A549 (cell line): ENCODE measurements at regions not wholly inside any gene's neighbourhood (a gene's known extent, or its start where the extent isn't known, plus 50 kb on each side); places are given as distances from the start of the nearest gene placed in this dataset.

ENCODE experiments used
- NR3C1 ChIP-seq: fragments of >200 bp; sonication (Bioruptor Twin); formaldehyde crosslinking; IDR thresholded peaks from 3 replicates; pipeline ENCODE4 v1.6.1; 2017
- TF ChIP-seq, protein P1 (sequence below): fragments of 200-600 bp; sonication (generic); IDR thresholded peaks from 2 replicates; pipeline ENCODE4 v1.6.1; 2016; ENCODE audit warnings: antibody characterized with exemption, mild to moderate bottlenecking, moderate library complexity
- TF ChIP-seq, protein P2 (sequence below): fragments of >200 bp; sonication (Bioruptor Twin); formaldehyde crosslinking; IDR thresholded peaks from 3 replicates; pipeline ENCODE4 v1.5.1; 2016

DNA sequence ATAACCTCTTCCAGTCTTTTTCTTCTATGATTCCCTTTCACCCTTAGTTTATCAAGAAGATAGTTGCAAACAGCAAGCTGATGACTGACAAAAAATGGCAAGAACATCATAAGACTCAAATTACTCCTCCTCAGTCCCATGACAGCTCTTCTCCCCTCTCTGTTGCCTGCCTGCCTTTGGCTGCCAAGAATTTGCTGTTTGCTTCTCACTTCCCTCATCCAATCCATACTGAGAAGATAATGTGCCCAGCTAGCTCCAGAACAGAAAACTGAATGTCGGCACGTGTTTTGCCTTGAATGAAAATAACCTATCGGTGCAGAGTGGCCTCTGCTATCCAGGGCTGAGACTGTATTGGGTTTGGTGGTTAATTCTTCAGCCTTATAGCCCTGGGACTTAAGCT lies 192.1 kb downstream of the PPARGC1A start:
- TF ChIP-seq, protein P1, sequence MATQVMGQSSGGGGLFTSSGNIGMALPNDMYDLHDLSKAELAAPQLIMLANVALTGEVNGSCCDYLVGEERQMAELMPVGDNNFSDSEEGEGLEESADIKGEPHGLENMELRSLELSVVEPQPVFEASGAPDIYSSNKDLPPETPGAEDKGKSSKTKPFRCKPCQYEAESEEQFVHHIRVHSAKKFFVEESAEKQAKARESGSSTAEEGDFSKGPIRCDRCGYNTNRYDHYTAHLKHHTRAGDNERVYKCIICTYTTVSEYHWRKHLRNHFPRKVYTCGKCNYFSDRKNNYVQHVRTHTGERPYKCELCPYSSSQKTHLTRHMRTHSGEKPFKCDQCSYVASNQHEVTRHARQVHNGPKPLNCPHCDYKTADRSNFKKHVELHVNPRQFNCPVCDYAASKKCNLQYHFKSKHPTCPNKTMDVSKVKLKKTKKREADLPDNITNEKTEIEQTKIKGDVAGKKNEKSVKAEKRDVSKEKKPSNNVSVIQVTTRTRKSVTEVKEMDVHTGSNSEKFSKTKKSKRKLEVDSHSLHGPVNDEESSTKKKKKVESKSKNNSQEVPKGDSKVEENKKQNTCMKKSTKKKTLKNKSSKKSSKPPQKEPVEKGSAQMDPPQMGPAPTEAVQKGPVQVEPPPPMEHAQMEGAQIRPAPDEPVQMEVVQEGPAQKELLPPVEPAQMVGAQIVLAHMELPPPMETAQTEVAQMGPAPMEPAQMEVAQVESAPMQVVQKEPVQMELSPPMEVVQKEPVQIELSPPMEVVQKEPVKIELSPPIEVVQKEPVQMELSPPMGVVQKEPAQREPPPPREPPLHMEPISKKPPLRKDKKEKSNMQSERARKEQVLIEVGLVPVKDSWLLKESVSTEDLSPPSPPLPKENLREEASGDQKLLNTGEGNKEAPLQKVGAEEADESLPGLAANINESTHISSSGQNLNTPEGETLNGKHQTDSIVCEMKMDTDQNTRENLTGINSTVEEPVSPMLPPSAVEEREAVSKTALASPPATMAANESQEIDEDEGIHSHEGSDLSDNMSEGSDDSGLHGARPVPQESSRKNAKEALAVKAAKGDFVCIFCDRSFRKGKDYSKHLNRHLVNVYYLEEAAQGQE = no peak
- TF ChIP-seq NR3C1 = no peak
- TF ChIP-seq, protein P2, sequence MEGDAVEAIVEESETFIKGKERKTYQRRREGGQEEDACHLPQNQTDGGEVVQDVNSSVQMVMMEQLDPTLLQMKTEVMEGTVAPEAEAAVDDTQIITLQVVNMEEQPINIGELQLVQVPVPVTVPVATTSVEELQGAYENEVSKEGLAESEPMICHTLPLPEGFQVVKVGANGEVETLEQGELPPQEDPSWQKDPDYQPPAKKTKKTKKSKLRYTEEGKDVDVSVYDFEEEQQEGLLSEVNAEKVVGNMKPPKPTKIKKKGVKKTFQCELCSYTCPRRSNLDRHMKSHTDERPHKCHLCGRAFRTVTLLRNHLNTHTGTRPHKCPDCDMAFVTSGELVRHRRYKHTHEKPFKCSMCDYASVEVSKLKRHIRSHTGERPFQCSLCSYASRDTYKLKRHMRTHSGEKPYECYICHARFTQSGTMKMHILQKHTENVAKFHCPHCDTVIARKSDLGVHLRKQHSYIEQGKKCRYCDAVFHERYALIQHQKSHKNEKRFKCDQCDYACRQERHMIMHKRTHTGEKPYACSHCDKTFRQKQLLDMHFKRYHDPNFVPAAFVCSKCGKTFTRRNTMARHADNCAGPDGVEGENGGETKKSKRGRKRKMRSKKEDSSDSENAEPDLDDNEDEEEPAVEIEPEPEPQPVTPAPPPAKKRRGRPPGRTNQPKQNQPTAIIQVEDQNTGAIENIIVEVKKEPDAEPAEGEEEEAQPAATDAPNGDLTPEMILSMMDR = no peak
